Stimulated activated memory B cell treated with anti-CD40 and anti-IgM and Interleukin-4, amounts not matched to agents 10 μg/mL and 1 μg/mL and 100 μg/mL, for 72 hours (primary cell): ENCODE measurements at regions not wholly inside any gene's neighbourhood (a gene's known extent, or its start where the extent isn't known, plus 50 kb on each side); places are given as distances from the start of the nearest gene placed in this dataset.
"Not testable (repeated sequence)": the region's sequence is repeated elsewhere in the genome, so short reads cannot be mapped to it uniquely, and the experiment has no call there.

Source experiments
- ATAC-seq: fragments of 150-1000 bp; cut with Tn5 transposase; 2 replicates; pipeline ENCODE4 v1.10.0; 2021
- H3K27ac Mint-ChIP-seq: one replicate; pipeline ENCODE4 v1.8.0; 2022; ENCODE audit warnings: mild to moderate bottlenecking, mixed read lengths
- H3K27me3 Mint-ChIP-seq: one replicate; pipeline ENCODE4 v1.8.0; 2022; ENCODE audit warnings: mixed read lengths
- H3K36me3 Mint-ChIP-seq: one replicate; pipeline ENCODE4 v1.8.0; 2022; ENCODE audit warnings: mixed read lengths
- H3K4me1 Mint-ChIP-seq: one replicate; pipeline ENCODE4 v1.8.0; 2022; ENCODE audit warnings: mixed read lengths
- H3K4me3 Mint-ChIP-seq: one replicate; pipeline ENCODE4 v1.8.0; 2022; ENCODE audit warnings: mild to moderate bottlenecking, moderate library complexity, mixed read lengths
- H3K9me3 Mint-ChIP-seq: one replicate; pipeline ENCODE4 v1.8.0; 2022; ENCODE audit warnings: mixed read lengths

- Mint-ChIP-seq H3K27me3 (peaks cover 9% of the 10 kb centered on the region), H3K36me3 (no peaks in the 10 kb centered on the region), H3K4me1 (no peaks in the 10 kb centered on the region), H3K27ac (no peak overlapping the region), H3K9me3 (no peaks in the 10 kb centered on the region), H3K4me3 (no peak overlapping the region)
- ATAC-seq = peak; percentile 52
Observed at GRCh38 chr7:113289140-113289740, 170.9 kb upstream of the SMIM30 start.

DNA sequence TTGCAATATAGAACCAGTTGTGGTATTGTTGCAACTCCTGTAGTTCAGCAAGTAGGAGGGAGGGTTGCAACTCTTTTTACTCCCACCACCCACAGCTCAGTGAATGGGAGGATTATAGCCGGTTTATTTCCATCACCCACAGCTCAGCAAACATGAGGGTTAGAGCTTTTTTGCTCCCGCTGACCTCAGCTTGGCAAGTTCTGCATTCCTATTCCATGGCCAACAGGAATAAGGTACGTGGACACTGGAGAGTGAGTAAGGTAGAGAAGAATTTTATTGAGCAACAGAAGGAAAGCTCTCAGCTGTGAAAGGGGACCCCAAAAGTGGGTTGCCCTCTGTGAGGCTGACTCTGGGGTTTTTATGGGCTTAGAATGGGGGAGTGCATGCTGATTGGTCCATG lies 167.1 kb upstream of the SMIM30 start:
- H3K36me3 Mint-ChIP-seq = no peaks in the 10 kb centered on the region
- no peak overlapping the region for H3K4me3 Mint-ChIP-seq
- ATAC-seq = no peak
- H3K9me3 Mint-ChIP-seq = no peaks in the 10 kb centered on the region
- H3K4me1 Mint-ChIP-seq = no peaks in the 10 kb centered on the region
- no peak overlapping the region for H3K27ac Mint-ChIP-seq
- peaks cover 31% of the 10 kb centered on the region for H3K27me3 Mint-ChIP-seq

DNA sequence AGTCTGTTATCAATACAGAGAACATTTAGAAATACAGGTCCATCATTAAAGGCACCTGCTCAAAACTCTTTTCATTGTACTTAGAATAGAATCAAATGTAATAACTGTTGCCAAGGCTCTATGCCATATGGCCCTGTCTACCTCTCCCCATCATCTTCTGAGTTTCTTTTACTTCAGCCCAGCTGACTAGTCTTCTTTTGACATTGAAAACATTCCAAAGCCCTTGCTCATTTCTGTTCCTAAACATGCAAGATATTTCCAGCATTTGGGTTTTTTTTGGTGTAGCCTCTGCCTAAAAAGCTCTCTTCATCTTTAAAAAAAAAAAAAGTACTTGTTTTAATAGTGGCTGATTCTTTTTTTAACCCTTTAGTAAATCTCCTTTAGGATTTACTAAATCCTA lies 165.5 kb upstream of the SMIM30 start:
- no peaks in the 10 kb centered on the region for H3K4me1 Mint-ChIP-seq
- H3K27me3 Mint-ChIP-seq = peaks cover 31% of the 10 kb centered on the region

GRCh38 chr7:113282875-113283274 lies 164.5 kb upstream of the SMIM30 start:
- H3K27me3 Mint-ChIP-seq = peaks cover 31% of the 10 kb centered on the region
- no peak overlapping the region for H3K27ac Mint-ChIP-seq
- no peaks in the 10 kb centered on the region for H3K36me3 Mint-ChIP-seq
- no peak for ATAC-seq
- H3K4me3 Mint-ChIP-seq = no peak overlapping the region
- no peaks in the 10 kb centered on the region for H3K4me1 Mint-ChIP-seq
- no peaks in the 10 kb centered on the region for H3K9me3 Mint-ChIP-seq

More for the DNA sequence above, 165.5 kb upstream of the SMIM30 start:
- no peaks in the 10 kb centered on the region for H3K36me3 Mint-ChIP-seq
- no peaks in the 10 kb centered on the region for H3K9me3 Mint-ChIP-seq
- no peak for ATAC-seq
- H3K4me3 Mint-ChIP-seq = no peak overlapping the region
- no peak overlapping the region for H3K27ac Mint-ChIP-seq

GRCh38 chr7:113281223-113281622 lies 162.9 kb upstream of the SMIM30 start:
- Mint-ChIP-seq H3K27ac (no peak overlapping the region), H3K4me3 (no peak overlapping the region)
- ATAC-seq = no peak

DNA sequence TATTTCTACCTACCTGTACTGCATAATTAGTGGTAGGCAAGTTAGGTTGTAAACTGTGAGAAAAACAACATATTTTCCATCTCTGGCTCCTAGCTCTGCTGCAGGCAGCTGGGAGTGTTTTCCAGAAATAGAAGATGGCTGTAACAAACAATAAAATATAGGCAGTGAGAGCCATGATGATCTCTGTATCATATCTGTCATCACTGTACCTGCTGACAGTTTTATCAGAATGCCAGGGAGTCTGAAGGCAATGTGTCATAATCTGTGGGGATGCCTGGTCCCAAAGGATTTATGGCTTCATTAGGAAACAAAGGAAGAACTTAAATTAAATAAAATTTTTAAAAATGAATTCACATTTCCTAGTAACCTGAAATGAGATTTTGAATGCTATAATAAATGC lies 160.9 kb upstream of the SMIM30 start:
- H3K36me3 Mint-ChIP-seq = no peaks in the 10 kb centered on the region
- no peak overlapping the region for H3K27ac Mint-ChIP-seq
- peaks cover 21% of the 10 kb centered on the region for H3K27me3 Mint-ChIP-seq
- H3K9me3 Mint-ChIP-seq = peaks cover 7% of the 10 kb centered on the region
- H3K4me3 Mint-ChIP-seq = no peak overlapping the region
- no peaks in the 10 kb centered on the region for H3K4me1 Mint-ChIP-seq
- ATAC-seq = no peak

More at GRCh38 chr7:113281223-113281622, 162.9 kb upstream of the SMIM30 start:
- Mint-ChIP-seq H3K9me3 (peaks cover 2% of the 10 kb centered on the region), H3K4me1 (no peaks in the 10 kb centered on the region), H3K36me3 (no peaks in the 10 kb centered on the region), H3K27me3 (peaks cover 31% of the 10 kb centered on the region)

GRCh38 chr7:113270790-113271189 lies 152.4 kb upstream of the SMIM30 start:
- no peaks in the 10 kb centered on the region for H3K4me1 Mint-ChIP-seq
- H3K27ac Mint-ChIP-seq = no peak overlapping the region
- no peak overlapping the region for H3K4me3 Mint-ChIP-seq
- peaks cover 35% of the 10 kb centered on the region for H3K9me3 Mint-ChIP-seq
- H3K27me3 Mint-ChIP-seq = no peaks in the 10 kb centered on the region
- no peak for ATAC-seq
- no peaks in the 10 kb centered on the region for H3K36me3 Mint-ChIP-seq

- H3K9me3 Mint-ChIP-seq = peaks cover 31% of the 10 kb centered on the region
- H3K4me1 Mint-ChIP-seq, H3K27ac Mint-ChIP-seq, ATAC-seq, H3K4me3 Mint-ChIP-seq, H3K27me3 Mint-ChIP-seq, H3K36me3 Mint-ChIP-seq: not testable (repeated sequence)
Observed at GRCh38 chr7:113269592-113269991, 151.2 kb upstream of the SMIM30 start.

DNA sequence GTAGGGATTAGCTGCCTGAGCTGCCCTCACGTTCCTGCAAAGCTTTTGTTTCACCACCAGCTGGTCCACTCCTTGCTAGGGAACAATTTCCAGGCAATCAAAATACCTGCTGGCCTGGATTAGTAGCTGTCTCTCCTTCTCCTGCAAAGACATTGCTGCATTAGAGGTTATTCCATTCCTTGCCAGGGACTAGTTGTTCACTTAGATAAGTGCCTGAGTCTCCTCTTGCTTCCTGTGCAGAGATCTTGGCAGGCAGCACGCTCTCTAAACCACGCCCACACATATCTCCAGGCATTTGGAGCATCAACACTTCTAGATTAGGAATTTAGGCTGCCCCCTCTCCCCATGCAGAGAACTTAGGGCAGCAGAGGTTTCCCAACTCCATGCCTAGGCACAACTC lies 150.4 kb upstream of the SMIM30 start:
- Mint-ChIP-seq H3K4me3 (no peak overlapping the region), H3K27me3 (peaks cover 5% of the 10 kb centered on the region), H3K9me3 (peaks cover 27% of the 10 kb centered on the region), H3K4me1 (no peaks in the 10 kb centered on the region), H3K27ac (no peak overlapping the region), H3K36me3 (no peaks in the 10 kb centered on the region)
- ATAC-seq = no peak

GRCh38 chr7:113267885-113268284 lies 149.5 kb upstream of the SMIM30 start:
- no peaks in the 10 kb centered on the region for H3K36me3 Mint-ChIP-seq
- H3K9me3 Mint-ChIP-seq = peaks cover 24% of the 10 kb centered on the region
- ATAC-seq = no peak
- no peak overlapping the region for H3K4me3 Mint-ChIP-seq
- no peak overlapping the region for H3K27ac Mint-ChIP-seq
- no peaks in the 10 kb centered on the region for H3K4me1 Mint-ChIP-seq
- H3K27me3 Mint-ChIP-seq = peaks cover 10% of the 10 kb centered on the region

GRCh38 chr7:113267271-113267670 lies 148.9 kb upstream of the SMIM30 start:
- Mint-ChIP-seq H3K36me3 (no peaks in the 10 kb centered on the region), H3K27me3 (peaks cover 10% of the 10 kb centered on the region), H3K4me1 (no peaks in the 10 kb centered on the region), H3K27ac (no peak overlapping the region), H3K9me3 (peaks cover 23% of the 10 kb centered on the region), H3K4me3 (no peak overlapping the region)
- ATAC-seq = no peak

DNA sequence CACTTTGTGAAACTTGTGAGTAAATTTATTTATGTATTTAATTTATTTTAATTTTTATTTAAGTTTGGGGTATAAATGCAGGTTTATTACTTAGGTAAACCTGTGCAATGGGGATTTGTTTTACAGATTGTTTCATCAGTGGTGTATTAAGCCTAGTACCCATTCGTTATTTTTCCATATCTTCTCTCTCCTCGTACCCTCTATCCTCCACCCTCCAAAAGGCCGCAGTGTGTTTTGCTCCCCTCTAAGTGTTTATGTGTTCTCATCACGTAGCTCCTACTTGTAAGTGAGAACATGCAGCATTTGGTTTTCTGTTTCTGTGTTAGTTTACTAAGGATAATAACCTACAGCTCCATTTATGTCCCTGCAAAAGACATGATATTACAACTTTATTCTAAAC lies 145.4 kb upstream of the SMIM30 start:
- Mint-ChIP-seq H3K27ac (no peak overlapping the region), H3K4me1 (no peaks in the 10 kb centered on the region), H3K36me3 (no peaks in the 10 kb centered on the region), H3K27me3 (peaks cover 10% of the 10 kb centered on the region), H3K4me3 (no peak overlapping the region), H3K9me3 (no peaks in the 10 kb centered on the region)
- no peak for ATAC-seq

- not testable (repeated sequence) for H3K9me3 Mint-ChIP-seq, H3K4me3 Mint-ChIP-seq, H3K27ac Mint-ChIP-seq, ATAC-seq, H3K4me1 Mint-ChIP-seq, H3K36me3 Mint-ChIP-seq
- peaks cover 10% of the 10 kb centered on the region for H3K27me3 Mint-ChIP-seq
Observed at GRCh38 chr7:113263215-113263742, 144.9 kb upstream of the SMIM30 start.

GRCh38 chr7:113256883-113257531 lies 138.7 kb upstream of the SMIM30 start:
- no peaks in the 10 kb centered on the region for H3K27me3 Mint-ChIP-seq
- H3K27ac Mint-ChIP-seq = no peak overlapping the region
- H3K36me3 Mint-ChIP-seq = no peaks in the 10 kb centered on the region
- H3K4me3 Mint-ChIP-seq = no peak overlapping the region
- ATAC-seq = no peak
- H3K9me3 Mint-ChIP-seq = no peaks in the 10 kb centered on the region
- H3K4me1 Mint-ChIP-seq = peaks cover 6% of the 10 kb centered on the region

- H3K36me3 Mint-ChIP-seq = no peaks in the 10 kb centered on the region
- H3K27me3 Mint-ChIP-seq = no peaks in the 10 kb centered on the region
- no peak overlapping the region for H3K4me3 Mint-ChIP-seq
- no peak for ATAC-seq
- no peaks in the 10 kb centered on the region for H3K4me1 Mint-ChIP-seq
- H3K9me3 Mint-ChIP-seq = peaks cover 7% of the 10 kb centered on the region
- H3K27ac Mint-ChIP-seq = no peak overlapping the region
Observed at GRCh38 chr7:113247198-113247597, 128.8 kb upstream of the SMIM30 start.

DNA sequence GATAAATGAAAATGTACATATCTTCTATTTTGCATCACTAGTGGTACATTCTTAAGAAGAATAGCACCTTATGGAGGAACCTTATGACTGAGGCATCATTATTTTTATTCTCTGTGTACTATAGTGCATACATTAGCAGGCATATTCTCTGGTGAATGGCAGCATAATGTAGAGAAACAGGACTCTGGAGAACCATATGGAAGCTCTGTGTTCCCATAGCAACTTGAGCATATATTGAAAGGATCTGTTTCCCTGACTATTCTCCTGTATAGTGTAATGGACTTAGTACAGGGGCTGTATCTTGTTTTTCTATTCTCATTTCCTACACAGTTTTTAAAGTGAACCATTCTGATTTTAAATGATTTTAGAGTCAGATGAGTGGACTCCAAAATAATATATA lies 128.4 kb upstream of the SMIM30 start:
- Mint-ChIP-seq H3K27me3 (no peaks in the 10 kb centered on the region), H3K4me1 (no peaks in the 10 kb centered on the region), H3K27ac (no peak overlapping the region), H3K4me3 (no peak overlapping the region), H3K9me3 (peaks cover 7% of the 10 kb centered on the region), H3K36me3 (no peaks in the 10 kb centered on the region)
- ATAC-seq = no peak
